ENCODE measurements at regions not wholly inside any gene's neighbourhood (a gene's known extent, or its start where the extent isn't known, plus 50 kb on each side); places are given as distances from the start of the nearest gene placed in this dataset.

DNA sequence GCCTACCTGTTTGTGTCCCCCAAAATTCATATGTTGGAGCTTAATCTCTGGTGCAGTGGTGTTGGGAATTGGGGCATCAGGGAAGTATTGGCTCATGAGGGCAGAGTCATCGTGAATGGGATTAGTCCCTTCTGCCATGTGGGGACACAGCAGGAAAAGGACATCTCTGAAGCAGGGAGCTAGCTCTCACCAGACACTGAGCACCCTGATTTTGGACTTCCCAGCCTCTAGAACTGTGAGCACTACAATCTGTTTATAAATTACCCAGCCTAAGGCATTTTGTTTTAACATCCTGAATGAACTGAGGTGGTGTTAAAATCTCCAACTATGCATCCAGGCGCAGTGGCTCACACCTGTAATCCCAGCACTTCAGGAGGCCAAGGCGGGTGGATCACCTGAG is 206.0 kb downstream of the SEC14L1 start:
- TF ChIP-seq, protein P1, sequence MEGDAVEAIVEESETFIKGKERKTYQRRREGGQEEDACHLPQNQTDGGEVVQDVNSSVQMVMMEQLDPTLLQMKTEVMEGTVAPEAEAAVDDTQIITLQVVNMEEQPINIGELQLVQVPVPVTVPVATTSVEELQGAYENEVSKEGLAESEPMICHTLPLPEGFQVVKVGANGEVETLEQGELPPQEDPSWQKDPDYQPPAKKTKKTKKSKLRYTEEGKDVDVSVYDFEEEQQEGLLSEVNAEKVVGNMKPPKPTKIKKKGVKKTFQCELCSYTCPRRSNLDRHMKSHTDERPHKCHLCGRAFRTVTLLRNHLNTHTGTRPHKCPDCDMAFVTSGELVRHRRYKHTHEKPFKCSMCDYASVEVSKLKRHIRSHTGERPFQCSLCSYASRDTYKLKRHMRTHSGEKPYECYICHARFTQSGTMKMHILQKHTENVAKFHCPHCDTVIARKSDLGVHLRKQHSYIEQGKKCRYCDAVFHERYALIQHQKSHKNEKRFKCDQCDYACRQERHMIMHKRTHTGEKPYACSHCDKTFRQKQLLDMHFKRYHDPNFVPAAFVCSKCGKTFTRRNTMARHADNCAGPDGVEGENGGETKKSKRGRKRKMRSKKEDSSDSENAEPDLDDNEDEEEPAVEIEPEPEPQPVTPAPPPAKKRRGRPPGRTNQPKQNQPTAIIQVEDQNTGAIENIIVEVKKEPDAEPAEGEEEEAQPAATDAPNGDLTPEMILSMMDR (IDR thresholded peaks at IDR 0.05): no peak
- TF ChIP-seq POLR2A (IDR thresholded peaks at IDR 0.05) (no peak), POLR2AphosphoS5 (IDR thresholded peaks at IDR 0.05) (no peak)

Measured in stomach (tissue), 4 donors.